Body of pancreas (tissue), 4 donors: ENCODE measurements at regions not wholly inside any gene's neighbourhood (a gene's known extent, or its start where the extent isn't known, plus 50 kb on each side); places are given as distances from the start of the nearest gene placed in this dataset.

Source experiments
- ATAC-seq: fragments of 150-250 bp; one replicate; pipeline ENCODE4 v1.9.1; 2016
- DNase-seq, 4 donors: peaks; one replicate each; pipeline ENCODE4 v3.0.0-alpha.2; 2019
- H3K27ac ChIP-seq, 4 donors: fragments of 200-600 bp; sonication (generic); 1 replicate in 3 of 4; 2 replicates in 1 of 4; pipeline versions ENCODE4 v1.5.1 to v1.6.1; 2016 to 2019; ENCODE audit warnings: mild to moderate bottlenecking in 1 of 4, mixed read lengths in 1 of 4, moderate library complexity in 1 of 4
- H3K27me3 ChIP-seq, 2 donors: fragments of 200-600 bp; sonication (generic); one replicate each; pipeline ENCODE4 v1.6.0; 2016; ENCODE audit warnings: mild to moderate bottlenecking in 1 of 2
- H3K36me3 ChIP-seq, 2 donors: fragments of 200-600 bp; sonication (generic); replicated peaks in 1 of 2; 2 replicates each; pipeline ENCODE4 v1.5.1; 2016; ENCODE audit warnings: low read depth in 2 of 2; ENCODE audit not compliant: insufficient read depth in 1 of 2
- H3K4me1 ChIP-seq: fragments of 200-600 bp; sonication (generic); one replicate; pipeline ENCODE4 v1.6.0; 2016
- H3K4me3 ChIP-seq, 2 donors: fragments of 200-600 bp; sonication (generic); 1 replicate in 1 of 2; 2 replicates in 1 of 2; pipeline ENCODE4 v1.5.1; 2016 to 2019
- H3K9me3 ChIP-seq, 3 donors: fragments of 200-600 bp; sonication (generic); 1 replicate in 2 of 3; 2 replicates in 1 of 3; pipeline ENCODE4 v1.5.1; 2016
- CTCF ChIP-seq, 7 experiments: fragments of 450-650 bp in 4 of 7; fragments of 200-600 bp in 3 of 7; sonication (generic) in 3 of 7; IDR thresholded peaks; one replicate each; pipeline ENCODE4 v1.5.1; 2016 to 2019; ENCODE audit warnings: antibody characterized with exemption in 7 of 7
- POLR2A ChIP-seq, 3 donors: fragments of 450-650 bp; IDR thresholded peaks; one replicate each; pipeline ENCODE4 v1.6.1; 2016; ENCODE audit warnings: antibody characterized with exemption in 3 of 3, mild to moderate bottlenecking in 2 of 3
- WGBS, 2 donors: methylation state at CpG; one replicate each; pipeline ENCODE4 v1.1.5; 2017; 5-methylcytosine and 5-hydroxymethylcytosine counted together
- intact Hi-C: fragments of 100-400 bp; cut with DNase I; formaldehyde crosslinking; loops from one replicate; pipeline ENCODE4 v1.15.1; 2023

GRCh38 chr15:85988741-85989140, 90.9 kb upstream of the AGBL1 start:
- 45 to 46% methylated on average over 5 of the region's 5 CpGs for WGBS, 2 donors
- Histone ChIP-seq H3K27me3 (no peaks in the 10 kb centered on the region), H3K4me3 (no peak overlapping the region), H3K27ac (no peak overlapping the region), H3K36me3 (no peaks in the 10 kb centered on the region), H3K4me1 (no peaks in the 10 kb centered on the region), H3K9me3 (no peaks in the 10 kb centered on the region)
- TF ChIP-seq POLR2A (IDR thresholded peaks at IDR 0.05): no peak
- no peak for TF ChIP-seq CTCF (IDR thresholded peaks at IDR 0.05)
- no peak for ATAC-seq
- no peak for DNase-seq
- intact Hi-C loops: no loop called here

GRCh38 chr15:85992224-85992623, 87.4 kb upstream of the AGBL1 start:
- Histone ChIP-seq H3K36me3 (no peaks in the 10 kb centered on the region), H3K27ac (no peak overlapping the region), H3K9me3 (peaks cover 0 to 6% (median 0%) of the 10 kb centered on the region in 3 donors), H3K4me3 (no peak overlapping the region), H3K27me3 (no peaks in the 10 kb centered on the region), H3K4me1 (no peaks in the 10 kb centered on the region)
- TF ChIP-seq POLR2A (IDR thresholded peaks at IDR 0.05) (no peak), CTCF (IDR thresholded peaks at IDR 0.05) (no peak)
- WGBS, 2 donors: 74 to 87% methylated on average over 3 of the region's 3 CpGs
- ATAC-seq (no peak), DNase-seq (no peak)
- intact Hi-C loops: no loop called here

- H3K9me3 ChIP-seq: peaks cover 0 to 6% (median 0%) of the 10 kb centered on the region in 3 donors
- TF ChIP-seq CTCF (IDR thresholded peaks at IDR 0.05): no peak
- TF ChIP-seq POLR2A (IDR thresholded peaks at IDR 0.05): no peak
- WGBS, 2 donors: 65 to 82% methylated on average over 2 of the region's 2 CpGs
- no peak overlapping the region for H3K27ac ChIP-seq
- no peaks in the 10 kb centered on the region for H3K27me3 ChIP-seq
- intact Hi-C loops: no loop called here
- no peaks in the 10 kb centered on the region for H3K36me3 ChIP-seq
- H3K4me1 ChIP-seq: no peaks in the 10 kb centered on the region
- ATAC-seq: no peak
- DNase-seq: no peak
- no peak overlapping the region for H3K4me3 ChIP-seq
Observed at GRCh38 chr15:85993116-85993515, 86.6 kb upstream of the AGBL1 start.

- Histone ChIP-seq H3K36me3 (no peaks in the 10 kb centered on the region), H3K27ac (no peak overlapping the region), H3K4me1 (no peaks in the 10 kb centered on the region), H3K9me3 (peaks cover 0 to 6% (median 0%) of the 10 kb centered on the region in 3 donors), H3K4me3 (no peak overlapping the region), H3K27me3 (no peaks in the 10 kb centered on the region)
- WGBS, 2 donors: 72 to 73% methylated on average over 5 of the region's 5 CpGs
- TF ChIP-seq POLR2A (IDR thresholded peaks at IDR 0.05): no peak
- TF ChIP-seq CTCF (IDR thresholded peaks at IDR 0.05): no peak
- ATAC-seq (no peak), DNase-seq (no peak)
- intact Hi-C loops: no loop called here
Observed at GRCh38 chr15:85997618-85998017, 82.1 kb upstream of the AGBL1 start.

- peaks cover 0 to 6% (median 0%) of the 10 kb centered on the region in 3 donors for H3K9me3 ChIP-seq
- DNase-seq (no peak), ATAC-seq (no peak)
- H3K4me1 ChIP-seq: no peaks in the 10 kb centered on the region
- no peak overlapping the region for H3K4me3 ChIP-seq
- no peak overlapping the region for H3K27ac ChIP-seq
- TF ChIP-seq POLR2A (IDR thresholded peaks at IDR 0.05) (no peak), CTCF (IDR thresholded peaks at IDR 0.05) (no peak)
- intact Hi-C loops: no loop called here
- no peaks in the 10 kb centered on the region for H3K27me3 ChIP-seq
- no peaks in the 10 kb centered on the region for H3K36me3 ChIP-seq
Observed at GRCh38 chr15:85999658-86000057, 80.0 kb upstream of the AGBL1 start.
